GM19328 (cell line): ENCODE measurements at regions not wholly inside any gene's neighbourhood (a gene's known extent, or its start where the extent isn't known, plus 50 kb on each side); places are given as distances from the start of the nearest gene placed in this dataset.

ENCODE experiments used
- ATAC-seq: cut with Tn5 transposase; IDR thresholded peaks from one replicate; pipeline ENCODE4 v1.9.1; 2021; ENCODE audit warnings: mild to moderate bottlenecking, moderate library complexity; ENCODE audit not compliant: unreplicated experiment

- no peak for ATAC-seq
These were observed 146.6 kb downstream of the DHX35 start for GRCh38 chr20:39108746-39109145.

- ATAC-seq: no peak
These were observed 145.6 kb downstream of the DHX35 start for GRCh38 chr20:39107741-39108140.

GRCh38 chr20:39106791-39107190 lies 144.6 kb downstream of the DHX35 start:
- no peak for ATAC-seq

DNA sequence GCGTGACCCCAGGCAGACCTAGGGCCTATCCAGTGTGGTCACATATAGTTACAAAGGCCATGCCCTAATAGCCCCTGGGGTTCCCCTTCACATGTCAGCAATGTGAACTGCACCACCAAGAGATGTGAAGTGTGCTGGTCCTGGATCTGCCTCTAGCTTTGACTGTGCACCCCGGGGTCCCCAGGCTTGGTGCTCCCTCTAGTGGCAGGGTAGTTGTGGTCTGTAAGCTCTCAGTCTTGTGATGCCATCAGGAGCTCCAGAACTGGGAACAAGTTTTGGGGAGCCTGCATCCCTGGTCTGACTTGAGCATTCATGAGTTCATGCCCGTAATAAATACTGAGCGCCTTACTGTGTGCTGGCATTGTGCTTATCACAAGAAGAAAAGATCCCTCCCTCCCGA lies 143.4 kb downstream of the DHX35 start:
- no peak for ATAC-seq

DNA sequence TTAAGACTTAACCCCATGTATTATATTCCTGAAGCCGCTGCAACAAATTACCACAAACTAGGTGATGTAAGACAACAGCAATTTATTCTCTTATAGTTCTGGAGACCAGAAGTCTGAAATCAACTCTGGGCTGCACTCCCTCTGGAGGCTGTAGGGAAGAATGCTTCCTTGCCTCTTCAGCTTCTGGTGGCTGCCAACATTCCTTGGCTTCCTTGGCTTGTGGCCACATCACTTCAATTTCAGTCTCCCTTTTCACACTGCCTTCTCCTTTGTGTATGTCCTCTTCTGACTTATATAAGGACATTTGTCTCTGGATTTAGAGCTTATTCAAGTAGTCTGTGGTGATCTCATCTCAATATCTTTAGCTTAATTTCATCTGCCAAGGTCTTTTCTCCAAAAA lies 141.6 kb downstream of the DHX35 start:
- ATAC-seq: no peak

DNA sequence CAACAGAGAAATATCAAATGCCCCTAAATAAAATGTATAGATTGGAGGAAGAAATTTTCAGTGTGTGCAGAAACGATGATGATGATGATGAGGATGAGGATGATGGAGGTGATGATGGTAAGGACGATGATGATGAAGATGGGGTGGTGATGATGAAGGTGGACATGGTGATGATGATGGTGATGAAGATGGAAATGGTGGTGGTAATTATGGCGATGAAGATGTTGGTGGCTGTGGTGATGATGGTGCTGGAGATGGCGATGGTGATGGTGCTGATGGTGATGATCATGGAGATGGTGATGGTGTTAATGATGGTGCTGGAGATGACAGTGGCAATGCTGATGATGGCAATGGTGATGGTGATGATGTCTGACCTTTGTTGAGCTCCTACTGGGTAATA lies 141.2 kb downstream of the DHX35 start:
- no peak for ATAC-seq

- ATAC-seq: no peak
These were observed 139.8 kb downstream of the DHX35 start for GRCh38 chr20:39101895-39102294.

DNA sequence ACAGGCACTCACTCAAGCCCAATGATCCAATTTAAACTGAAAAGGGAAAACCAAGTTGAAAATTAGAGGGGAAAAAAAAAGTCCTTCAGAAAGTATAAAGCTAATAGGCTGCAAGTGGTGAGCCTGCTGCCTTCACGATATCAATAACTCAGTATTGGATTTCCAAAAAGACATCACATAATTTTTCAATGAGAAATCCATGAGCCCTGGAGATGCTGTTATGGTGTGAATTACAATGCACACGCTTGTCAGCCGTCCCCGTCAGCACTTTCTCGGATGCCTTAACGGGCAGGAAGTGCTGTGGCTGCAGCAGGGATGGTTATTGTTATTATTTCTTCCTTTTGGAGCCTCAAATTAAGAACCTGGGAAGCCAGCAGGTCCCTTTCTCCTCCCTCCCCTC lies 138.5 kb downstream of the DHX35 start:
- ATAC-seq: no peak

DNA sequence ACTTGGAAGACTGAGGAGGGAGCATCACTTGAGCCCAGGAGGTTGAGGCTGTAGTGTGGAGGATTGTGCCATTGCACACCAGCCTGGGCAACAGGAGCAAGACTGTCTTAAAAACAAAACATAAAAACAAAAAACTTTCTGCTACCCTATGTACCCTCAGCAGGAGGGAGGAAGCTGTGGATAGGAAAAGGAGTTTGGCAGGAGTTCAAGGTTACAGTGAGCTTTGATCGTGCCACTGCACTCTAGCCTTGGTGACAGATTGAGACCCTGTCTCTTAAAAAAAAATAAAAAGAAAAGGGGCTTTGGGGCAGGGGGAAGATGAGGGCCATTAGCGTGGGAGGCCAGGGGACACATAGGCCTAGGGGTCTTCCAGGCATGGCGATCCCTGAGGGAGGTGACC lies 135.7 kb downstream of the DHX35 start:
- no peak for ATAC-seq

DNA sequence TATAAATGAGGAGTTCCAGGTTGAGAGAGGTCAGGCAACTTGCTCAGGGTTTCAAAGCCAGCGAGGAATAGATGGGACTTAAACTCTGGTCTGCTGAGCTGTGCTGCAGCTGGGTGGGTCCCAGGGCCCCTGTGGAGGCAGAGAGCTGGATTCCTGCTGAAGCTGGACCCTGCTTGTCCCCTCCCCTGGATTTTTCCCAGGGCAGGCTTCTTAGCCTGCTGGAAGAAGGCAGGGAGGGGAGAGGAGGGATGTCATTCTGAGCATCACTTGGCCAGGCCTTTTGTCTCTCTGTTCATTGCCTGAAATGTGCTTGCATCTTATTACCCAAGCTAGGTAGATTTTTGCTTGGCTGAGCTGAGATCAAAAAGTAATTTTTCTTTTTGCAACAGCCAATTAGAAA lies 133.7 kb downstream of the DHX35 start:
- ATAC-seq: no peak

- no peak for ATAC-seq
These were observed 132.2 kb downstream of the DHX35 start for GRCh38 chr20:39094391-39094790.

DNA sequence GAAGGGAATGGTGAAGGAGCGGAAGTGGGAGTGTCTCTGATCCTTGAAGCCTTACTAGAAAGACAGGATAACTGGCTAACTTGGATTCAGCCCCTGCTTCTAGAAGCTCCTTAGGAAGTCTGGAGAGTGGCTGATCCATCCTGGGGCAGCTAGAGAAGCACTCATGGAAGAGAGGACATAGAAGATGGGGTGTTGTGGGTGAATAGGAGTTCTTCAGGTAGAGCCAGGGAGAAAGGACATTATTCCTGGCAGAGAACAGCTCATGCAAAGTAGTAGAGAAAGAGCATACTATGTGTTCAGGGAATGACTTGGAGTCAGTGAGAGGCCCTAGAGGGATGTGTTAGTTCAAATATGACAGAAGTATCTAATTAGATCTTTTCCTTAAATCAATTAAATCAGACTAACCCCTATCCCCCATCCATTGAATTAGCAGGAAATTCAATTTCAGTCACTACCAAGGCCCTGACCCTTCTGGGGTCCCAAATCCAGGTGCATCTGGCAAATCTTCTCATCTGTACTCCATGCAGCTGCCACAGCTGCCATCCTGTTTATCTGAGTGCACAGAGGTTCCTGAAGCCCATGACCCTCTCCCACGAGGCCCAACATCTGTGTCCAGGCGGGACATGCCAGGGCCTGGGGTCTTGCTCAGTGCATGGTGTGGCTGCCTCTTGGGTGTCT lies 130.7 kb downstream of the DHX35 start:
- no peak for ATAC-seq

DNA sequence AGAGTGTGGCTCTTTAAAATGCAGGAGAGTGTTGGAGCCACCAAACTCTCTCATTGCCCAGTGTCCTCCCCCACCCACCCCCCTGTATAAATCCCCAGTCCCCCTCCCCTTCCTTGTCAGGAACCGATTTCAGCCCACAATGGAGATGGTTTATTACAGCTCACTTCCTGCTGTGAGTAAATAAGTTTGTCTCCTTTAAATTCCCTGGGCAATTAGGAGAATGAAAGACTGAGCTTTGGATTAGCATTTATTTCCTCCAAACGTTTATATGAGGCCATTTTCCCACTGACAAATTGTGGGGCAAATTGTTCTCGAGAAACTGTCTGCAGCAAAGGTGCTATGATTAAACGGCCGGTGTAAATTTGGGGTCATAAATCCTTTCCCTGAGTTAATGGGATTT lies 128.8 kb downstream of the DHX35 start:
- ATAC-seq: no peak

DNA sequence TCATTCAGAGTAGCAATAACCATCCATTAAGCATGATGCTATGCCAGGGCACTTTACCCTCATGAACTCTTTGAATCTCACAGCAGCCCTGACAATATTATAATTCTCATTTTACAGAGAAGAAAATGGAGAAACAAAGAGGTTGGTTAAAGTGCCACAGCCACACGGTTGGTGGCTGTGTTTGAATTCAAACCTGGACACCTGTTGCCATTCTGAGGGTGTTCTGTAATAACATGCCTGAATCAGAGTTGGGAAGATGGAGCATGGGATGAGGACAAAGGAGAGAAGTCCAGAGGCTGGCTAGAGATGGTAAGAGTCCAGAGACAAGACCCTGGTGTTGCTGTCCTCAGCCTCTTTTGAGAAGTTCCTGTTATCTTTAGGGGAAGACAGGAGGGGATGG lies 127.7 kb downstream of the DHX35 start:
- ATAC-seq: no peak
